K562 (cell line): ENCODE measurements at regions not wholly inside any gene's neighbourhood (a gene's known extent, or its start where the extent isn't known, plus 50 kb on each side); places are given as distances from the start of the nearest gene placed in this dataset.

Experiments used
- ATAC-seq: fragments of 200-7000 bp; cut with Tn5 transposase; 3 replicates; pipeline ENCODE4 v1.9.1; 2020; ENCODE audit warnings: moderate library complexity
- BruUV-seq: library from RNA; stranded (reverse); fragments of 400-500 nt; replicated peaks from 2 replicates; lab custom pipeline; 2021; lab: Mats Ljungman, UMichigan
- CTCF ChIA-PET: fragments of 300-600 bp; formaldehyde crosslinking; extraction: SDS; loops from one replicate; lab custom pipeline; 2021; ENCODE audit warnings: low intra/inter-chr PET ratio; lab: Yijun Ruan, JAX
- POLR2A ChIA-PET: fragments of 300-600, 350-650 bp; sonication (Branson Sonifier 250); formaldehyde crosslinking; extraction: SDS; loops from one replicate; lab custom pipeline; 2021; ENCODE audit warnings: antibody characterized with exemption, inconsistent platforms; lab: Yijun Ruan, JAX
- DNase-seq, 4 experiments: peaks; one replicate each; pipeline versions ENCODE4 v3.0.0 to v3.0.0-alpha.2; 2011 to 2018; ENCODE audit warnings: low spot score in 3 of 4, mixed read lengths in 3 of 4; ENCODE audit errors: extremely low read depth in 1 of 4
- FAIRE-seq: peaks from 2 replicates; lab custom pipeline; 2011; peaks lifted over from hg19 to GRCh38; lab: Jason Lieb, UNC
- H2AFZ ChIP-seq: 2 replicates; pipeline ENCODE4 v1.6.0; 2011; ENCODE audit warnings: low read depth, low read length, control low read depth, inconsistent platforms
- H3K27ac ChIP-seq: fragments of 200-600 bp; 3 replicates; pipeline ENCODE4 v1.8.0; 2011; ENCODE audit warnings: low read depth, mild to moderate bottlenecking, control low read depth, inconsistent platforms, low read length, moderate library complexity, mixed read lengths; ENCODE audit errors: extremely low read depth
- H3K27me3 ChIP-seq, 2 experiments: fragments of 300-600 bp in 1 of 2; 2 replicates in 1 of 2; 3 replicates in 1 of 2; pipeline versions ENCODE4 v1.6.0 to v1.8.0; 2011; ENCODE audit warnings: inconsistent platforms in 2 of 2, low read length in 2 of 2, mild to moderate bottlenecking in 1 of 2, mixed read lengths in 1 of 2, moderate library complexity in 1 of 2; ENCODE audit not compliant: control insufficient read depth in 2 of 2, insufficient read depth in 2 of 2
- H3K36me3 ChIP-seq: fragments of 300-600 bp; 3 replicates; pipeline ENCODE4 v1.8.0; 2011; ENCODE audit warnings: mild to moderate bottlenecking, low read length, inconsistent platforms; ENCODE audit not compliant: control insufficient read depth, insufficient read depth
- H3K4me1 ChIP-seq, 2 experiments: fragments of 200-600 bp in 1 of 2; replicated peaks in 1 of 2; 2 replicates in 1 of 2; 3 replicates in 1 of 2; pipeline versions ENCODE4 v1.5.1 to v1.8.0; 2011; ENCODE audit warnings: inconsistent platforms in 2 of 2, low read length in 2 of 2, mild to moderate bottlenecking in 1 of 2, mixed read lengths in 1 of 2, moderate library complexity in 1 of 2; ENCODE audit not compliant: control insufficient read depth in 2 of 2, insufficient read depth in 2 of 2
- H3K4me2 ChIP-seq: 2 replicates; pipeline ENCODE4 v1.6.1; 2011; ENCODE audit warnings: low read length, control low read depth, inconsistent platforms, mixed read lengths; ENCODE audit not compliant: insufficient read depth
- H3K4me3 ChIP-seq: fragments of 200-600 bp; sonication (generic), shearing (Covaris generic); 2 replicates; pipeline ENCODE4 v1.5.1; 2016; ENCODE audit warnings: control low read depth, inconsistent platforms
- H3K79me2 ChIP-seq: fragments of 200-600 bp; 3 replicates; pipeline ENCODE4 v1.8.0; 2011; ENCODE audit warnings: low read length, inconsistent platforms; ENCODE audit not compliant: control insufficient read depth, insufficient read depth
- H3K9ac ChIP-seq, 2 experiments: 2 replicates each; pipeline versions ENCODE4 v1.6.0 to v1.6.1; 2011; ENCODE audit warnings: low read depth in 2 of 2, low read length in 2 of 2, control low read depth in 1 of 2, inconsistent platforms in 1 of 2, mild to moderate bottlenecking in 1 of 2, mixed read lengths in 1 of 2; ENCODE audit not compliant: insufficient read depth in 1 of 2
- H3K9me1 ChIP-seq: one replicate; pipeline ENCODE4 v1.6.0; 2011; ENCODE audit warnings: inconsistent platforms, mild to moderate bottlenecking, low read length, moderate library complexity; ENCODE audit not compliant: control insufficient read depth, insufficient read depth
- H3K9me3 ChIP-seq: replicated peaks from 2 replicates; pipeline ENCODE4 v1.5.1; 2011; ENCODE audit warnings: low read depth, low read length, inconsistent platforms; ENCODE audit not compliant: control insufficient read depth, insufficient read depth
- H4K20me1 ChIP-seq: replicated peaks from 2 replicates; pipeline ENCODE4 v1.6.1; 2011; ENCODE audit warnings: low read length, inconsistent platforms, mixed read lengths; ENCODE audit not compliant: control insufficient read depth, insufficient read depth
- CREB1 ChIP-seq, 2 experiments: sonication (generic) in 1 of 2; formaldehyde crosslinking in 1 of 2; IDR thresholded peaks; 2 replicates each; pipeline versions ENCODE4 v1.6.1 to v1.8.0; 2012 to 2022; ENCODE audit warnings: inconsistent platforms in 1 of 2, mild to moderate bottlenecking in 1 of 2, missing genetic modification reagents in 1 of 2, moderate library complexity in 1 of 2
- ETV5 ChIP-seq: sonication (generic); formaldehyde crosslinking; IDR thresholded peaks from 2 replicates; pipeline ENCODE4 v1.4.0; 2020; ENCODE audit warnings: low read depth, mild to moderate bottlenecking, missing genetic modification reagents
- GATA2 ChIP-seq: sonication (generic); formaldehyde crosslinking; IDR thresholded peaks from 2 replicates; pipeline ENCODE4 v1.4.0; 2020; ENCODE audit warnings: mild to moderate bottlenecking, missing genetic modification reagents
- MYNN ChIP-seq, 2 experiments: sonication (generic); formaldehyde crosslinking in 1 of 2; IDR thresholded peaks; 2 replicates each; pipeline versions ENCODE4 v1.5.0 to v1.6.1; 2016 to 2020; ENCODE audit warnings: antibody characterized with exemption in 1 of 2, missing genetic modification reagents in 1 of 2
- NFE2 ChIP-seq: IDR thresholded peaks from 2 replicates; pipeline ENCODE4 v1.6.1; 2014; ENCODE audit warnings: antibody characterized with exemption, low read depth
- NUFIP1 ChIP-seq: fragments of 450-650 bp; IDR thresholded peaks from 2 replicates; pipeline ENCODE4 v1.6.1; 2018; ENCODE audit not compliant: partially characterized antibody
- SNRNP70 ChIP-seq: fragments of 200-400 bp; formaldehyde crosslinking; optimal IDR thresholded peaks from 2 replicates; pipeline ENCODE3; 2017; ENCODE audit warnings: low read depth, low read length
- ZNF398 ChIP-seq: fragments of 250-450 bp; sonication (Bioruptor Pico); IDR thresholded peaks from 2 replicates; pipeline ENCODE4 v1.8.0; 2021; ENCODE audit warnings: moderate library complexity, mild to moderate bottlenecking, inconsistent platforms
- ZNF586 ChIP-seq: fragments of 450-650 bp; formaldehyde crosslinking; conservative IDR thresholded peaks from 2 replicates; pipeline ENCODE4 v1.4.0; 2020; ENCODE audit warnings: mild to moderate bottlenecking, moderate library complexity
- WGBS: fragments of 100-300 bp; shearing (Covaris generic); methylation state at CpG from one replicate; pipeline ENCODE4 v1.1.6; 2016; ENCODE audit warnings: low coverage, mixed read lengths; ENCODE audit not compliant: insufficient coverage; ENCODE audit errors: missing lambda C conversion rate; 5-methylcytosine and 5-hydroxymethylcytosine counted together
- in situ Hi-C: fragments of 300-500 bp; cut with MboI; formaldehyde crosslinking; loops from 4 replicates; pipeline ENCODE4 v1.15.0; 2018; ENCODE audit warnings: inconsistent platforms, mixed read lengths
- intact Hi-C: fragments of 100-400 bp; cut with micrococcal nuclease; formaldehyde crosslinking; loops from 2 replicates; pipeline ENCODE4 v1.14.2; 2022

- H3K9ac ChIP-seq: no peak overlapping the region
- H3K27ac ChIP-seq: no peak overlapping the region
- no peaks in the 10 kb centered on the region for H3K9me3 ChIP-seq
- H4K20me1 ChIP-seq: no peaks in the 10 kb centered on the region
- no peaks in the 10 kb centered on the region for H3K9me1 ChIP-seq
- intact Hi-C loops (no loop called here), in situ Hi-C loops (no loop called here)
- ATAC-seq (no peak), DNase-seq (no peak), FAIRE-seq (no peak)
- no peaks in the 10 kb centered on the region for H3K4me1 ChIP-seq
- peaks cover 0 to 7% of the 10 kb centered on the region in 2 experiments; a peak in 1 of 5 replicates for H3K27me3 ChIP-seq
- no peak overlapping the region for H2AFZ ChIP-seq
- POLR2A ChIA-PET: no interaction called here
- 0% methylated on average over 1 of the region's 1 CpG for WGBS
- BruUV-seq: no TSS peak
- no peak for TF ChIP-seq ZNF398 (CRISPR knock-in tag)
- no peaks in the 10 kb centered on the region for H3K79me2 ChIP-seq
- H3K4me3 ChIP-seq: no peak overlapping the region
- H3K36me3 ChIP-seq: no peaks in the 10 kb centered on the region
- CTCF ChIA-PET: no interaction called here
- no peak overlapping the region for H3K4me2 ChIP-seq
These were observed 53.8 kb upstream of the TSHZ2 start for GRCh38 chr20:52918311-52918710.

- 0% methylated on average over 1 of the region's 1 CpG for whole genome bisulfite sequencing
- H3K36me3 ChIP-seq: no peaks in the 10 kb centered on the region
- TF ChIP-seq SNRNP70 (no peak), NUFIP1 (no peak), MYNN (IDR thresholded peaks at IDR 0.05) (no peak), MYNN (CRISPR knock-in tag; IDR thresholded peaks at IDR 0.05) (no peak), ETV5 (CRISPR knock-in tag) (no peak), ZNF586 (CRISPR knock-in tag) (no peak), CREB1 (IDR thresholded peaks at IDR 0.05) (no peak), CREB1 (CRISPR knock-in tag; IDR thresholded peaks at IDR 0.05) (no peak), NFE2 (no peak), GATA2 (CRISPR knock-in tag) (no peak)
- no peaks in the 10 kb centered on the region for H3K27me3 ChIP-seq
- H3K9me3 ChIP-seq: no peaks in the 10 kb centered on the region
- no peak overlapping the region for H3K27ac ChIP-seq
- ATAC-seq (no peak), DNase-seq (no peak), FAIRE-seq (no peak)
- no peak overlapping the region for H2AFZ ChIP-seq
- no peaks in the 10 kb centered on the region for H4K20me1 ChIP-seq
- in situ Hi-C loops: no loop called here
- POLR2A ChIA-PET: no interaction called here
- no peak overlapping the region for H3K4me2 ChIP-seq
- BruUV-seq: no TSS peak
- CTCF ChIA-PET: no interaction called here
- no peaks in the 10 kb centered on the region for H3K4me1 ChIP-seq
- no peaks in the 10 kb centered on the region for H3K9me1 ChIP-seq
- intact Hi-C loops: no loop called here
- no peak overlapping the region for H3K9ac ChIP-seq
- no peaks in the 10 kb centered on the region for H3K79me2 ChIP-seq
- H3K4me3 ChIP-seq: no peak overlapping the region
These were observed 56.6 kb upstream of the TSHZ2 start for GRCh38 chr20:52915564-52915963.
